ENCODE measurements at regions not wholly inside any gene's neighbourhood (a gene's known extent, or its start where the extent isn't known, plus 50 kb on each side); places are given as distances from the start of the nearest gene placed in this dataset.
"Not testable (repeated sequence)": the region's sequence is repeated elsewhere in the genome, so short reads cannot be mapped to it uniquely, and the experiment has no call there.

GRCh38 chr3:145900056-145900829 lies 260.7 kb downstream of the PLOD2 start:
- intact Hi-C loops (cut with micrococcal nuclease) = no loop called here

GRCh38 chr3:145902166-145902565 lies 258.8 kb downstream of the PLOD2 start:
- no peaks in the 10 kb centered on the region for H3K9me3 Mint-ChIP-seq
- H3K27me3 Mint-ChIP-seq (ENCODE audit: insufficient read depth) = no peaks in the 10 kb centered on the region
- H3K4me1 Mint-ChIP-seq (ENCODE audit: low read depth) = no peaks in the 10 kb centered on the region
- H3K4me3 Mint-ChIP-seq = no peak overlapping the region
- H3K27ac Mint-ChIP-seq = no peak overlapping the region
- intact Hi-C loops (cut with micrococcal nuclease) = no loop called here
- DNase-seq (ENCODE audit: low spot score) = no peak
- no peaks in the 10 kb centered on the region for H3K36me3 Mint-ChIP-seq (ENCODE audit: low read depth)

More at GRCh38 chr3:145900056-145900829, 260.7 kb downstream of the PLOD2 start:
- no peaks in the 10 kb centered on the region for H3K27me3 Mint-ChIP-seq (ENCODE audit: insufficient read depth)
- no peaks in the 10 kb centered on the region for H3K9me3 Mint-ChIP-seq
- no peak for DNase-seq (ENCODE audit: low spot score)
- H3K27ac Mint-ChIP-seq = no peak overlapping the region
- no peak overlapping the region for H3K4me3 Mint-ChIP-seq
- no peaks in the 10 kb centered on the region for H3K36me3 Mint-ChIP-seq (ENCODE audit: low read depth)
- no peaks in the 10 kb centered on the region for H3K4me1 Mint-ChIP-seq (ENCODE audit: low read depth)

- Mint-ChIP-seq H3K4me1 (ENCODE audit: low read depth) (no peaks in the 10 kb centered on the region), H3K36me3 (ENCODE audit: low read depth) (no peaks in the 10 kb centered on the region), H3K27ac (no peak overlapping the region), H3K9me3 (no peaks in the 10 kb centered on the region), H3K27me3 (ENCODE audit: insufficient read depth) (no peaks in the 10 kb centered on the region), H3K4me3 (no peak overlapping the region)
- DNase-seq (ENCODE audit: low spot score) = no peak
- intact Hi-C loops (cut with micrococcal nuclease) = no loop called here
Observed at GRCh38 chr3:145903472-145904013, 257.4 kb downstream of the PLOD2 start.

GRCh38 chr3:145904138-145904537 lies 256.8 kb downstream of the PLOD2 start:
- Mint-ChIP-seq H3K9me3 (no peaks in the 10 kb centered on the region), H3K4me3 (no peak overlapping the region), H3K27ac (no peak overlapping the region), H3K36me3 (ENCODE audit: low read depth) (no peaks in the 10 kb centered on the region), H3K27me3 (ENCODE audit: insufficient read depth) (no peaks in the 10 kb centered on the region), H3K4me1 (ENCODE audit: low read depth) (no peaks in the 10 kb centered on the region)
- intact Hi-C loops (cut with micrococcal nuclease) = no loop called here
- DNase-seq (ENCODE audit: low spot score) = no peak

GRCh38 chr3:145906301-145906700 lies 254.7 kb downstream of the PLOD2 start:
- DNase-seq (ENCODE audit: low spot score) = no peak
- H3K9me3 Mint-ChIP-seq = no peaks in the 10 kb centered on the region
- no peaks in the 10 kb centered on the region for H3K36me3 Mint-ChIP-seq (ENCODE audit: low read depth)
- H3K27ac Mint-ChIP-seq = no peak overlapping the region
- H3K4me3 Mint-ChIP-seq = no peak overlapping the region
- H3K27me3 Mint-ChIP-seq (ENCODE audit: insufficient read depth) = no peaks in the 10 kb centered on the region
- intact Hi-C loops (cut with micrococcal nuclease) = no loop called here
- no peaks in the 10 kb centered on the region for H3K4me1 Mint-ChIP-seq (ENCODE audit: low read depth)

GRCh38 chr3:145906755-145907154 lies 254.2 kb downstream of the PLOD2 start:
- Mint-ChIP-seq H3K27ac (no peak overlapping the region), H3K4me1 (ENCODE audit: low read depth) (no peaks in the 10 kb centered on the region), H3K36me3 (ENCODE audit: low read depth) (no peaks in the 10 kb centered on the region), H3K4me3 (no peak overlapping the region), H3K27me3 (ENCODE audit: insufficient read depth) (no peaks in the 10 kb centered on the region), H3K9me3 (no peaks in the 10 kb centered on the region)
- no peak for DNase-seq (ENCODE audit: low spot score)
- intact Hi-C loops (cut with micrococcal nuclease) = no loop called here

- Mint-ChIP-seq H3K4me3 (no peak overlapping the region), H3K9me3 (no peaks in the 10 kb centered on the region), H3K36me3 (ENCODE audit: low read depth) (no peaks in the 10 kb centered on the region), H3K4me1 (ENCODE audit: low read depth) (no peaks in the 10 kb centered on the region), H3K27me3 (ENCODE audit: insufficient read depth) (no peaks in the 10 kb centered on the region), H3K27ac (no peak overlapping the region)
- no peak for DNase-seq (ENCODE audit: low spot score)
- intact Hi-C loops (cut with micrococcal nuclease) = no loop called here
Observed at GRCh38 chr3:145911016-145911415, 250.0 kb downstream of the PLOD2 start.

- intact Hi-C loops (cut with micrococcal nuclease) = no loop called here
- H3K27me3 Mint-ChIP-seq (ENCODE audit: insufficient read depth) = no peaks in the 10 kb centered on the region
- peaks cover 7% of the 10 kb centered on the region for H3K9me3 Mint-ChIP-seq
- H3K27ac Mint-ChIP-seq = no peak overlapping the region
- no peaks in the 10 kb centered on the region for H3K4me1 Mint-ChIP-seq (ENCODE audit: low read depth)
- H3K4me3 Mint-ChIP-seq = no peak overlapping the region
- no peaks in the 10 kb centered on the region for H3K36me3 Mint-ChIP-seq (ENCODE audit: low read depth)
- no peak for DNase-seq (ENCODE audit: low spot score)
Observed at GRCh38 chr3:145915787-145916186, 245.2 kb downstream of the PLOD2 start.

- DNase-seq (ENCODE audit: low spot score); H3K27me3 Mint-ChIP-seq (ENCODE audit: insufficient read depth); H3K27ac Mint-ChIP-seq; intact Hi-C loops (cut with micrococcal nuclease); H3K4me3 Mint-ChIP-seq; H3K4me1 Mint-ChIP-seq (ENCODE audit: low read depth); H3K36me3 Mint-ChIP-seq (ENCODE audit: low read depth): not testable (repeated sequence)
- peaks cover 15% of the 10 kb centered on the region for H3K9me3 Mint-ChIP-seq
Observed at GRCh38 chr3:145927736-145928135, 233.2 kb downstream of the PLOD2 start.

- Mint-ChIP-seq H3K4me1 (ENCODE audit: low read depth) (no peaks in the 10 kb centered on the region), H3K9me3 (peaks cover 4% of the 10 kb centered on the region), H3K27me3 (ENCODE audit: insufficient read depth) (no peaks in the 10 kb centered on the region), H3K36me3 (ENCODE audit: low read depth) (no peaks in the 10 kb centered on the region), H3K27ac (no peak overlapping the region), H3K4me3 (no peak overlapping the region)
- intact Hi-C loops (cut with micrococcal nuclease) = no loop called here
- no peak for DNase-seq (ENCODE audit: low spot score)
Observed at GRCh38 chr3:145936971-145937370, 224.0 kb downstream of the PLOD2 start.

- Mint-ChIP-seq H3K27ac (no peak overlapping the region), H3K4me3 (no peak overlapping the region), H3K9me3 (peaks cover 4% of the 10 kb centered on the region), H3K27me3 (ENCODE audit: insufficient read depth) (no peaks in the 10 kb centered on the region), H3K4me1 (ENCODE audit: low read depth) (no peaks in the 10 kb centered on the region), H3K36me3 (ENCODE audit: low read depth) (no peaks in the 10 kb centered on the region)
- intact Hi-C loops (cut with micrococcal nuclease) = no loop called here
- no peak for DNase-seq (ENCODE audit: low spot score)
Observed at GRCh38 chr3:145939431-145939830, 221.6 kb downstream of the PLOD2 start.

- H3K9me3 Mint-ChIP-seq = no peaks in the 10 kb centered on the region
- no peaks in the 10 kb centered on the region for H3K4me1 Mint-ChIP-seq (ENCODE audit: low read depth)
- H3K4me3 Mint-ChIP-seq = no peak overlapping the region
- H3K27me3 Mint-ChIP-seq (ENCODE audit: insufficient read depth) = no peaks in the 10 kb centered on the region
- no peak for DNase-seq (ENCODE audit: low spot score)
- intact Hi-C loops (cut with micrococcal nuclease) = no loop called here
- no peak overlapping the region for H3K27ac Mint-ChIP-seq
- no peaks in the 10 kb centered on the region for H3K36me3 Mint-ChIP-seq (ENCODE audit: low read depth)
Observed at GRCh38 chr3:145942052-145942451, 218.9 kb downstream of the PLOD2 start.

- Mint-ChIP-seq H3K4me3 (no peak overlapping the region), H3K27ac (no peak overlapping the region), H3K36me3 (ENCODE audit: low read depth) (no peaks in the 10 kb centered on the region), H3K4me1 (ENCODE audit: low read depth) (no peaks in the 10 kb centered on the region), H3K27me3 (ENCODE audit: insufficient read depth) (no peaks in the 10 kb centered on the region), H3K9me3 (no peaks in the 10 kb centered on the region)
- no peak for DNase-seq (ENCODE audit: low spot score)
- intact Hi-C loops (cut with micrococcal nuclease) = no loop called here
Observed at GRCh38 chr3:145943952-145944351, 217.0 kb downstream of the PLOD2 start.

- Mint-ChIP-seq H3K9me3 (no peaks in the 10 kb centered on the region), H3K4me3 (no peak overlapping the region), H3K4me1 (ENCODE audit: low read depth) (no peaks in the 10 kb centered on the region), H3K27me3 (ENCODE audit: insufficient read depth) (no peaks in the 10 kb centered on the region), H3K27ac (no peak overlapping the region), H3K36me3 (ENCODE audit: low read depth) (no peaks in the 10 kb centered on the region)
- no peak for DNase-seq (ENCODE audit: low spot score)
- intact Hi-C loops (cut with micrococcal nuclease) = no loop called here
Observed at GRCh38 chr3:145951441-145951840, 209.5 kb downstream of the PLOD2 start.
